CD4-positive, alpha-beta T cell treated with Interleukin-4 for 1 hour (primary cell): ENCODE measurements at regions not wholly inside any gene's neighbourhood (a gene's known extent, or its start where the extent isn't known, plus 50 kb on each side); places are given as distances from the start of the nearest gene placed in this dataset.

ENCODE experiments used
- DNase-seq, 2 donors: peaks; one replicate each; pipeline ENCODE4 v3.0.0-alpha.2; 2020 to 2022

- DNase-seq = no peak
These were observed 165.7 kb upstream of the C1orf21 start for GRCh38 chr1:184221087-184221486.

- DNase-seq = peak; percentile 37 to 48
These were observed 164.2 kb upstream of the C1orf21 start for GRCh38 chr1:184222652-184223052.

- DNase-seq = no peak
These were observed 163.6 kb upstream of the C1orf21 start for GRCh38 chr1:184223216-184223615.

DNA sequence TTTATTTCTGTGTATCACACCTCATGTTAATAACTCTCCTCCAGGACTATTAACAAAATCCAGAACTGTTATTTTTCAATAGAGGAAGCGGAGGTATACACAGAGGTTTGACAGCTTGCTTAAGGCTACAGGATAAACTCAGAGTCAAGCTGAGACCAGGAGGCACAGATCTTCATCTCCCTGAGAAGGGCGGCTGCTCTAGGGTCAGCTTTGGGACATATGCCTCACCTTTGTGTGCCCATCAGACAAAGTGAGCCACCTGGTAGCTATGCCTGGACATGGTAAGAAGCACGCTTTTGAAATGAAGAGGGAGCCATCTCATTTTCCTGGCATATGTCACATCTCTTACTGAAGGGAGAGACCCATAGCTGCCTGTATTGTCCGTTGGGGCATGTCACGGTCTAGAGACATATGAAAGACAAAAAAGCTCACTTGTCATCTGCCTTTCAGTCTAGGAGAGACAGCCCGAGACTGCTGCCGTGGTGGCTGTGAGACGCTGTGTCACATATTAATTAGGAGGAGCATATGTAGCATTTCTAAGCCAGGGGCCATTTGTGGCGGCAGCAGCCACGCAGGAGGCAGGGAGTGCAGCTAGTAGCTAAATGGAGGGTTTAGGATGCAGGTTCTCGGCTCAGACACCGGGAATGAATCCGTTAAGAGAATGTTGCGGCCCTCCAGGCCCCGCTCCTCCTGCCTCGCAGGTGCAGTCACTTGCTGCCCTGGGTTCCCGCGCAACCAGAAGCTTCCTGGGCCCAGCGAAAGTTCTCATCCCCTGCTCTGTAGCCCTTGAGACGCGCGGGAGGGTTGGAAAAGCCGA lies 161.3 kb upstream of the C1orf21 start:
- no peak for DNase-seq

GRCh38 chr1:184226100-184226487 lies 160.7 kb upstream of the C1orf21 start:
- DNase-seq = no peak

- DNase-seq = no peak
These were observed 158.3 kb upstream of the C1orf21 start for GRCh38 chr1:184228558-184228957.

DNA sequence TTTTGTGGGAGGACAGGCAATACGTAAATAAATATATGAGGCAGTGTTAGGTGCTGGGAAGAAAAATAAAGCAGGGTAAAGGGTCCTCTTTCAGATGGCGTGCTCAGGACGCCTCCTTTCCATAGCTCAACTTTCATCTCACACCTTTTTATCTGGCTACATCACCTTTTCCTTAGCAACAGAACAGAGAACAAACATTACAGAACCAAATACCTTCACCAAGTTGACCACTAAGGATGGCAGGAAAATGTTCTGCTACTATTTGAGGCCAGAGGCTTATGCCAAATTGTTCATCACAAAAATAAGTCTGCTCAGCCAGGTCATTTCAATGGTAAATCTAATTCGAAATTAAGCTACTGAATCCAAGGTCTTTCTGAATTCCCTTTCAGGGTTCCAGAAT lies 149.2 kb upstream of the C1orf21 start:
- no peak for DNase-seq

DNA sequence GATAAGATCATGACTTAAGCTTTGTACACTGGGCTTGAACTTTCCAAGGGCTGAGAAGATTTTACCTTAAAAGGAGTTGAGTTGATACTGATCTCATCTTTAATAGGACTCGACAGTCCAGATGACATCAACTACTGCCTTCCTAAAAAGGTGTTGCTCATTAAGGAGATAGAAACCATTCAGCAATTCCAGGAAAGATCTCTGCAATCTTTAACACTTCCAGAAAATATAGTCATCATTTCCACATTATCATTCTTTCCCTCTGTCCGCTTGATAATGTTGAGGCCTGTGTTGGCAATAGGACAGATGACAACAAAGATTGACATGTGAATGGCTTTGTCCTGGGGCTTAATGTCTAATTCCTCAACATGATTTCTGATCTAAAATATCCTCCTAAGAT lies 145.4 kb upstream of the C1orf21 start:
- DNase-seq = no peak

- no peak for DNase-seq
These were observed 144.3 kb upstream of the C1orf21 start for GRCh38 chr1:184242507-184242943.

GRCh38 chr1:184244962-184245361 lies 141.9 kb upstream of the C1orf21 start:
- DNase-seq = no peak

GRCh38 chr1:184247671-184248070 lies 139.2 kb upstream of the C1orf21 start:
- no peak for DNase-seq

DNA sequence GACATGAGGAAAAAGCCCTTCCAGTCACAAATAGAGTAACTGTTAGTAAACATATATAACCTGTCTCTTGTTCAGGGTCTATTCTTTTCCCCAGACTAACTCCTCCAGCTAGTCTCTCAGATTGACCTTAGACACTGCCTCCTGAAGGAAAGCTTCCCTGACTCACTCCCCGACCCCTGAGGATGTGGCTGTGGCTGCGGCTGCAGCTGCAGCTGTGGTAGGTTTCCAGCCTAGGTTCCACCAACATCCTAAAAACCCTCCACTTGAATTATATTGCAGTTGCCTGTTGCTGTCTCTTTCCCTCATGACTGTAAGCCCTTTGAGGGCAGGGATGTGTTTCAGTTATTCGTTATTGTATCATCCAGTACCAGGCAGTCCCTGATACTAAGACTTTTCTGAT lies 132.9 kb upstream of the C1orf21 start:
- DNase-seq = no peak

GRCh38 chr1:184254849-184255248 lies 132.0 kb upstream of the C1orf21 start:
- DNase-seq = no peak

DNA sequence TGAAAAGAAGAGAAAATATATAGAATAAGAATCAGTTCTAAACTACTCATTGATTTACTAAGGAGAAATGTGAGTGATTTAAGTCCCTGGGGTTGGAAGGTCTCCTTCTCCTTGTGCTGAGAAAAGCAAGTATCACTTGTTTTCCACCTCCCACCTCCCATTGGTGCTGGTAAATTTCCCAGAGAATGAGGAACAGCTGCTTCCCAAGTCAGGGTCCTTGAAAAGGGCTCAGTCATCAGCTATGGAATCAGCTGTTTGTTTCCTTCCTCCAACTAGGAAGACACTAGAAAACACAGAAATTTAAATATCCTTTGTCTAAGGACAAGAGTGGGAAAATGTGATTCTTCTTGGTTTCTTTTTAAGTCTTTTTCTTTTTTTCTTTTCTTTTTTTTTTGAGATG lies 131.3 kb upstream of the C1orf21 start:
- no peak for DNase-seq

DNA sequence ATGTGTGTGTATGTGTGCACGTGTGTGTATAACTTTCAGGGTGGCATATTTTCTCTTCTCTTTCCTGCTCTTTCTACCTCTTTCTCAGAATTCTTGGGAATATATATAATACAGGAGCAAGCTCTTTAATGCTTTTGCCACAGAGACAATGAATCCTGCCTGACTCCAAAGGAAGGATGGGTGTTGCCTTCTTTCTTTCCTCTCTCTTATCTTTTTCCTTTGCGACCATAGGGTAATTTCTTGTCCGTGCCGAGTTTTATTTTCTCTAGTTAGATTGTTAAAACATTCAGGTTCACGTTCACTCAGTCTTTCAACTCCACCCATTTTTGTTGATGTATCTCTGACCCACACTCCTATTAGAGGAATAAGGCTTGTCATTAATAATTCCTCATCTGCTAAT lies 129.0 kb upstream of the C1orf21 start:
- no peak for DNase-seq

DNA sequence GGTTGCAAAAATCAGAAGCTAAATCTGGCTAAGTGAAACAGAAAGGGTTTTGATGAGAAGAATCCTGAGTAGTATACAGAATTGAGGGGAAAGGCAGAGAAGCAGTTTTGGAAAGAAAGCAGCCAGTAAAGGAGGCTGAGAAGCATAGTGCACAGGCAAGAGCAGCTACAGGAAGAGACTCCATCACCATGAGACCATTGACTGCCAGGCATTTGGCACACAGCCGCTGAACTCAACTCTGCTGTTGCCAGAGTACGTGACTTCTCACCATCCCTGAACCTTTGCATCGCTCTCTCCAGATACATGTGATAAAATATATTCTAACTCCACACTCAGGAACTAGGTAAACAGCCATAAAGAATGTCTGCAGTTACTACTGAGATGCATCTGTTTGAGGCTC lies 128.3 kb upstream of the C1orf21 start:
- DNase-seq = no peak

DNA sequence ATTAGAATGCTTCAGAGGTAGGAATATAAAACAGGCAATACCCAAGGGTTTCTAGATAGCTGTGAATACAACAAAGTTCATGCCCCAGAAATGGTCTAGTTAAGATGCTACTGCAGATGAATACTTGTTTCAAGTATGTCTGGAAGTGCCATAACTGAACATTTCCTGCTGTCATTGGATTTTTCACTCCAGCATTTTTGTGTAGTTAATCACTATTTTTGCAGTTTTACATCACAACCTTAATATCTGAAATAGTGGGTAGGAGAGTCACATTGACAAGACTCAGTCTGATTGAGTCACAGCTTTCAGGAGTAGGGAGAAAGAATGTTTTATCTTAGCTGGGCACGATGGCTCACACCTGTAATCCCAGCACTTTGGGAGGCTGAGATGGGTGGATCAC lies 126.4 kb upstream of the C1orf21 start:
- no peak for DNase-seq

GRCh38 chr1:184262109-184262508 lies 124.7 kb upstream of the C1orf21 start:
- DNase-seq = no peak

DNA sequence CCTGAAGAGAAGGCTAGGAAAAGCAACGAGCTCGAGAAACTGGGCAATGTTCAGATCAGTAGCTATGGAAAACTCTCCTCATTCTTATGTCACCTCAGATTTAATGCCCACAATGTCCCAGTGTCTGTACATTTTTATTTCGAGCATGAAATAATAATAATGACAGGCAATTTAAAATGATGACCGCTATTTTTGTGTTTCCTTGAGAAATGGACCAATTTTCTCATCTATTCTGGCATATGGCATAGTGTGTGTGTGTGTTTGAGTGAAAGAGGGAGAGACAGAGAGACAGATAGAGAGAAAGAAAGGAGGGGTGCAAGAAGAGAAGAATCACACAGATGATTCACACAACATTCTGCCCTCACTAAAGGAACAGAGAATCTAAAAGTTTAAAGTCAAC lies 119.1 kb upstream of the C1orf21 start:
- DNase-seq = no peak

- no peak for DNase-seq
These were observed 116.3 kb upstream of the C1orf21 start for GRCh38 chr1:184270556-184270955.

- DNase-seq = no peak
These were observed 114.5 kb upstream of the C1orf21 start for GRCh38 chr1:184272175-184272866.

DNA sequence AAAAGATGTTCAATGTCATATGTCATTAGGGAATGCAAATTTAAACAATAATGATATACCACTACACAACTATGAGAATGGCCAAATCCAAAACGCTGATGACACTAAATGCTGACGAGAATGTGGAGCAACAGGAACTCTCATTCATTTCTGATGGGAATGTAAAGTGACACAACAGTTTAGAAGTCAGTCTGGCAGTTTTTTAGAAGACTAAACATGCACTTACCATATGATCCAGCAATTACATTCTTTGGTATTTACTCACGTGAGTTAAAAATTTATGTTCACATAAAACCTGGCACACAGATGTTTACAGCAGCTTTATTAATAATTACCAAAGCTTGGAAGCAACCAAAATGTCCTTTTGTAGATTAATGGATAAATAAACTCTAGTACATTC lies 110.4 kb upstream of the C1orf21 start:
- DNase-seq = no peak

DNA sequence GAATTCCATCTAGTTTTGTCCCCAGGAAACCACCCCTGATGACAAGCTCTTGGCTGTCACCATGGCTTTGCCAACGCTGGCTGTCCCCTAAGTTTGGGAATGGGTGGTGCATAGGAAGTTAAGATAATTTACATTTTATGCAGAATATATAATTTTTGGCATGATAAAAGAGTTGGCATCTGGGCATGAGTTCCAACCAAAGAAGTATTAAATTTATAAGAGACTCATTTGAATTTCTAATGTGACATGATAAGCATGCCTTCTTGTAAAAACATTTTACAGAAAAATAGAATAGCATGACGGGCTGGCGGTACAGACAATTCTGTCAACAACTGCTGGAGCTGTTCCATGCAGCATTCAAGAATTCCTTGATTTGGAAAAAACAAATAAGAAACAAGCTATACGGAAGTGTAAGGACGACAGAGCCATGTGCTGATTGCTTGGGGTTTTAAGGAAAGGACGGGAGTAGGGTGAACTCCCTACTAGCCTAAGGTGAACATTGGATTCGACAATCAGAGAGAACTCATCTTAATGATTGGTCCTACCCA lies 106.8 kb upstream of the C1orf21 start:
- DNase-seq = no peak

GRCh38 chr1:184283999-184284398 lies 102.8 kb upstream of the C1orf21 start:
- no peak for DNase-seq
